ENCODE measurements at regions not wholly inside any gene's neighbourhood (a gene's known extent, or its start where the extent isn't known, plus 50 kb on each side); places are given as distances from the start of the nearest gene placed in this dataset.
"Not testable (repeated sequence)": the region's sequence is repeated elsewhere in the genome, so short reads cannot be mapped to it uniquely, and the experiment has no call there.

DNA sequence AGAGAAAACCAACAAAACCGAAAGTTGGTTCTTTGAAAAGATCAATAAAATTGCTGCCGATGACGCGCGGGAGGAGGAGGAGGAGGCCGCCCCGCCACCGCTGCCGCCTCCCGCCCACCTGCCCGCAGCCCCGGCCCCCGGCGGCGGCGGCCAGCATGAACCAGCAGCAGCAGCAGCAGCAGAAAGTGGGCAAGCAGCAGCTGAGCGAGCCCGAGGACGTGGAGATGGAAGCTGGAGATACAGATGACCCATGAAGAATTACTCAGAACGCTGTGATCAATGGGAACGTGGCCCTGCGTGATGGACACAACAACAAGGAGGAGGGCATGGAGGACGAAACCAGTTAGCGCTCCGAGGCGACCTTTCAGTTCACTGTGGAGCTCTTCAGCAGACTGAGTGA lies 53.9 kb upstream of the EFNA5 start:
- no peak overlapping the region for H3K4me3 ChIP-seq (ENCODE audit: low read depth, low read length)
- DNase-seq (ENCODE audit: low read depth), result no peak
- TF ChIP-seq, protein P1, sequence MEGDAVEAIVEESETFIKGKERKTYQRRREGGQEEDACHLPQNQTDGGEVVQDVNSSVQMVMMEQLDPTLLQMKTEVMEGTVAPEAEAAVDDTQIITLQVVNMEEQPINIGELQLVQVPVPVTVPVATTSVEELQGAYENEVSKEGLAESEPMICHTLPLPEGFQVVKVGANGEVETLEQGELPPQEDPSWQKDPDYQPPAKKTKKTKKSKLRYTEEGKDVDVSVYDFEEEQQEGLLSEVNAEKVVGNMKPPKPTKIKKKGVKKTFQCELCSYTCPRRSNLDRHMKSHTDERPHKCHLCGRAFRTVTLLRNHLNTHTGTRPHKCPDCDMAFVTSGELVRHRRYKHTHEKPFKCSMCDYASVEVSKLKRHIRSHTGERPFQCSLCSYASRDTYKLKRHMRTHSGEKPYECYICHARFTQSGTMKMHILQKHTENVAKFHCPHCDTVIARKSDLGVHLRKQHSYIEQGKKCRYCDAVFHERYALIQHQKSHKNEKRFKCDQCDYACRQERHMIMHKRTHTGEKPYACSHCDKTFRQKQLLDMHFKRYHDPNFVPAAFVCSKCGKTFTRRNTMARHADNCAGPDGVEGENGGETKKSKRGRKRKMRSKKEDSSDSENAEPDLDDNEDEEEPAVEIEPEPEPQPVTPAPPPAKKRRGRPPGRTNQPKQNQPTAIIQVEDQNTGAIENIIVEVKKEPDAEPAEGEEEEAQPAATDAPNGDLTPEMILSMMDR (IDR thresholded peaks at IDR 0.05; ENCODE audit: control insufficient read depth, extremely low read depth, insufficient read depth), result no peak

DNA sequence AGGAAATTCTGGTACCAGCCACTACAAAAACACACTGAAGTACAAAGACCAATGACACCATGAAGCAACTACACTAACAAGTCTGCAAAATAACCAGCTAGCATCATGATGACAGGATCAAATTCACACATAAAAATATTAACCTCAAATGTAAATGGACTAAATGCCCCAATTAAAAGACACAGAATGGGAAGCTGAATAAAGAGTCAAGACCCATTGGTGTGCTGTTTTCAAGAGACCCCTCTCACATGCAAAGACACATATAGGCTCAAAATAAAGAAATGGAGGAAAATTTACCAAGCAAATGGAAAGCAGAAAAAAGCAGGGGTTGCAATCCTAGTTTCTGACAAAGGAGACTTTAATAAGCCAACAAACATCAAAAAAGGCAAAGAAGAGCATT lies 50.5 kb upstream of the EFNA5 start:
- not testable (repeated sequence) for H3K4me3 ChIP-seq (ENCODE audit: low read depth, low read length); DNase-seq (ENCODE audit: low read depth)
